Neutrophil (primary cell): ENCODE measurements at regions not wholly inside any gene's neighbourhood (a gene's known extent, or its start where the extent isn't known, plus 50 kb on each side); places are given as distances from the start of the nearest gene placed in this dataset.

Experiments
- H3K27ac ChIP-seq: fragments of 200-600 bp; sonication (generic); 2 replicates; pipeline ENCODE4 v1.5.1; 2016; ENCODE audit warnings: mild to moderate bottlenecking, moderate library complexity
- H3K27me3 ChIP-seq: fragments of 200-600 bp; sonication (generic); 2 replicates; pipeline ENCODE4 v1.6.0; 2016; ENCODE audit warnings: mild to moderate bottlenecking
- H3K36me3 ChIP-seq: fragments of 200-600 bp; sonication (generic); 2 replicates; pipeline ENCODE4 v1.5.1; 2017
- H3K4me1 ChIP-seq, 2 experiments: fragments of 200-600 bp in 1 of 2; sonication (generic) in 1 of 2; 1 replicate in 1 of 2; 2 replicates in 1 of 2; pipeline versions ENCODE4 v1.5.1 to v1.6.1; 2013 to 2016; ENCODE audit warnings: low read depth in 1 of 2, low read length in 1 of 2, mild to moderate bottlenecking in 1 of 2, moderate library complexity in 1 of 2; ENCODE audit not compliant: control insufficient read depth in 1 of 2, insufficient read depth in 1 of 2
- H3K4me3 ChIP-seq, 2 experiments: fragments of 200-600 bp in 1 of 2; sonication (generic) in 1 of 2; 1 replicate in 1 of 2; 2 replicates in 1 of 2; pipeline ENCODE4 v1.5.1; 2013 to 2016; ENCODE audit warnings: low read depth in 1 of 2, low read length in 1 of 2, mild to moderate bottlenecking in 1 of 2, moderate library complexity in 1 of 2
- H3K9me3 ChIP-seq: fragments of 200-600 bp; sonication (generic); 2 replicates; pipeline ENCODE4 v1.5.1; 2016
- TF ChIP-seq, protein P1 (sequence below): fragments of 200-600 bp; sonication (generic); IDR thresholded peaks from 2 replicates; pipeline ENCODE4 v1.5.1; 2016; ENCODE audit warnings: antibody characterized with exemption

DNA sequence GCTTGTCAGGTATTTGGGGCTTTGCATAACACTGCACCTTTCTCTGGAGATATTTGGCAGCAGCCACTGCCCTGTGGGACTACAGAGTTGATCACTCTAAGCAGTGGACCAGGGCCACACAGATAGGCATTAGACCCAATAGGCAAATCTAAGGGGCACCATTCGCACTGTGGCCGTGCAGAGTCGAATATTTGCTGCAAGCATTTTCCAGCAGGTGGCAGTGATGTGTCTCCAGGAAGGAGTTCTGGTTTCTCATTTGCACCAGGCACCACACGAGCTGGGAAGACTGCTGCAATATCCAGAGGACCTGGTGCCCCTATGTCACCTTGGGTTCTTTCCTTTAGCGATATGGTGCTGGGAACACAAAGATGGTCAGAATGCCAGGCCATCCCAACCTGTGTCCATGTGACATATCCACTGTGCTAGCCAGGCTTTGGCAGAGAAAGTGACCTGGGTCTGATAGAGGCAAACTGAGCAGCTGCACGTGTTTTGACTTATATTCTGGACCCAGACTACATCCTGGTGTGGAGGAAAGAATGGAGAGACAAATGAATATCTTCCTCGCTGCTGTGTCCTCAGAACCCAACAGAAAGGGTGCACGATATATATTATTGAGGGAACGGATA lies 318.7 kb downstream of the BUD13 start:
- no peaks in the 10 kb centered on the region for H3K4me1 ChIP-seq
- H3K27ac ChIP-seq = no peak overlapping the region
- H3K27me3 ChIP-seq = peaks cover 3% of the 10 kb centered on the region
- no peaks in the 10 kb centered on the region for H3K36me3 ChIP-seq
- TF ChIP-seq, protein P1, sequence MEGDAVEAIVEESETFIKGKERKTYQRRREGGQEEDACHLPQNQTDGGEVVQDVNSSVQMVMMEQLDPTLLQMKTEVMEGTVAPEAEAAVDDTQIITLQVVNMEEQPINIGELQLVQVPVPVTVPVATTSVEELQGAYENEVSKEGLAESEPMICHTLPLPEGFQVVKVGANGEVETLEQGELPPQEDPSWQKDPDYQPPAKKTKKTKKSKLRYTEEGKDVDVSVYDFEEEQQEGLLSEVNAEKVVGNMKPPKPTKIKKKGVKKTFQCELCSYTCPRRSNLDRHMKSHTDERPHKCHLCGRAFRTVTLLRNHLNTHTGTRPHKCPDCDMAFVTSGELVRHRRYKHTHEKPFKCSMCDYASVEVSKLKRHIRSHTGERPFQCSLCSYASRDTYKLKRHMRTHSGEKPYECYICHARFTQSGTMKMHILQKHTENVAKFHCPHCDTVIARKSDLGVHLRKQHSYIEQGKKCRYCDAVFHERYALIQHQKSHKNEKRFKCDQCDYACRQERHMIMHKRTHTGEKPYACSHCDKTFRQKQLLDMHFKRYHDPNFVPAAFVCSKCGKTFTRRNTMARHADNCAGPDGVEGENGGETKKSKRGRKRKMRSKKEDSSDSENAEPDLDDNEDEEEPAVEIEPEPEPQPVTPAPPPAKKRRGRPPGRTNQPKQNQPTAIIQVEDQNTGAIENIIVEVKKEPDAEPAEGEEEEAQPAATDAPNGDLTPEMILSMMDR = no peak
- no peaks in the 10 kb centered on the region for H3K9me3 ChIP-seq
- H3K4me3 ChIP-seq = no peak overlapping the region

DNA sequence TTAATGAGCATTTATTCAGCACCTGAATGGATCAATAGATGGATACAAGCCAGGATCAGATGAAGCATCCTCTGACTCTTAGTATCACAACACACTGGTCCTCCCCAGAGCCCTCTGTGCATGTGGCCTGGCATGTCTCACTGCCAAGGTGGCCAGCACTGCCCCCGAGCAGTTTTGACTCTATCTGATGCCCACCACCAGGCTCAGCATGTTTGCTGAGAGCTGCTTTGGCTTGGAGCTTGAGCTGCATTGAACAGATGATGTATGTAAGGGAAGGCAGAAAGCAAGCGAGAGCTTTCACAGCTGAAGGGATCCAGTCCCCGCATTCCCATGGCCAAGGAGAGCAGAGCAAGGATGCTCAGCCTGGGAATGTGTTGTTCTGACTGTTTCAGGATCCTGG lies 320.3 kb downstream of the BUD13 start:
- no peak overlapping the region for H3K27ac ChIP-seq
- no peak overlapping the region for H3K4me3 ChIP-seq
- H3K27me3 ChIP-seq = no peaks in the 10 kb centered on the region
- no peaks in the 10 kb centered on the region for H3K9me3 ChIP-seq
- TF ChIP-seq, protein P1 = no peak
- no peaks in the 10 kb centered on the region for H3K36me3 ChIP-seq
- no peaks in the 10 kb centered on the region for H3K4me1 ChIP-seq

DNA sequence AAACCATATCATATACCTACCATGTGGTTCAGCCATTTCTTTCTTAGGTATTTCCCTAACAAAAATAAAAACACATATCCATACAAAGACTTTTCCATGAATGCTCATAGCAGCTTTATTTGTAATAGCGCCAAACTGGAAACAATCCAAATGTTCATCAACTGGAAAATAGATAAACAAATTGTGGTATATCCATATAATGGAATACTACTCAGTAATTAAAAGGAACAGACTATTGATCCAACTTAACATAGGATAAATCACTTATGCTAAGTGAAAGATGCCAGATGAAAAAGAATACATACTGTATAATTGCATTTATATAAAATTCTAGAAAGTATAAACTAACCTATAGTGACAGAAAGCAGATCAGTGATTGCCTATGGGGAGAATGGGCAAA lies 323.3 kb downstream of the BUD13 start:
- H3K9me3 ChIP-seq = no peaks in the 10 kb centered on the region
- no peaks in the 10 kb centered on the region for H3K36me3 ChIP-seq
- H3K27me3 ChIP-seq = peaks cover 11% of the 10 kb centered on the region
- H3K27ac ChIP-seq = no peak overlapping the region
- H3K4me3 ChIP-seq = no peak overlapping the region
- TF ChIP-seq, protein P1 = no peak
- H3K4me1 ChIP-seq = no peaks in the 10 kb centered on the region

DNA sequence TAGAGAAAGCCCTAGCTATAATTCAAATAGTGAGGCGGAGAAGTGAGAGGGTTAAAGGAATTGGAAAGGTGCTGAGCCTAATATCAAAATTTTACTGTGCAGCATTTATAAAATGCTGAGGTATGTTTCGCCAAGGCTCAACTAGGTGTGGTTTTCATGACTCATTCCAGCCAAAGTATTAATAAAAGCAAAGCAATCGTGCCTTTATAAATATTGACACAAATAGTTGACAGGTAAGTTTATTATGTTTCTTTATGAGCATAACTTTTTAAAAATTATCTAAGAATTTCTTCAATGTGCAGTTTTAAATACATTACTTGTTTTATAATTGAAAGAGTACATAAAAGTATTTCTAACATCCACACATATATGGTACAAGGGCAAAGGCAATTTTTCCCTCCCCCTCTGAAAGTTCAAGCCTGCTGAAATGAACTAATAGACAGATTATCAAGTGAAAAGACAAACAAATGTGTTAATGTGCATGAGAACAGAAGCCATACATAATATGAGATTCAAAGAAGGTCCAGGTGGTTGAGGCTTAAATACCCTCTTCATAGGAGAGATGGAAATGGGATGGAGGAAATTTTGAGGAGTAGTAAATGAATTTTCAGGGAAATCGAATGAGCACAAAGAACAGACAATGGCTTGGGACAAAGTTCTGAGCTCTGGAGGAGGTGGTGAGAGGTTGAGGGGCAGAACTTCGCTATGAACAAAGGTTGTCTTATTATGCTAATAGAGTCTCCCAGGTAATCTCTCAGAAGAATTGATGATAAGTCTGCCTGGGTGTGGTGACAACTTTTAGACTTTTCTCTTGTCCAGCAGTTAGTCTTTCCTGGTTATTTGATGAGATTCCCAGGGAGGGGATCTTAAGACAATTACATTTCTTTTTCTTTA lies 326.5 kb downstream of the BUD13 start:
- H3K36me3 ChIP-seq = no peaks in the 10 kb centered on the region
- H3K4me1 ChIP-seq = no peaks in the 10 kb centered on the region
- TF ChIP-seq, protein P1 = no peak
- no peak overlapping the region for H3K4me3 ChIP-seq
- peaks cover 11% of the 10 kb centered on the region for H3K27me3 ChIP-seq
- no peak overlapping the region for H3K27ac ChIP-seq
- no peaks in the 10 kb centered on the region for H3K9me3 ChIP-seq

DNA sequence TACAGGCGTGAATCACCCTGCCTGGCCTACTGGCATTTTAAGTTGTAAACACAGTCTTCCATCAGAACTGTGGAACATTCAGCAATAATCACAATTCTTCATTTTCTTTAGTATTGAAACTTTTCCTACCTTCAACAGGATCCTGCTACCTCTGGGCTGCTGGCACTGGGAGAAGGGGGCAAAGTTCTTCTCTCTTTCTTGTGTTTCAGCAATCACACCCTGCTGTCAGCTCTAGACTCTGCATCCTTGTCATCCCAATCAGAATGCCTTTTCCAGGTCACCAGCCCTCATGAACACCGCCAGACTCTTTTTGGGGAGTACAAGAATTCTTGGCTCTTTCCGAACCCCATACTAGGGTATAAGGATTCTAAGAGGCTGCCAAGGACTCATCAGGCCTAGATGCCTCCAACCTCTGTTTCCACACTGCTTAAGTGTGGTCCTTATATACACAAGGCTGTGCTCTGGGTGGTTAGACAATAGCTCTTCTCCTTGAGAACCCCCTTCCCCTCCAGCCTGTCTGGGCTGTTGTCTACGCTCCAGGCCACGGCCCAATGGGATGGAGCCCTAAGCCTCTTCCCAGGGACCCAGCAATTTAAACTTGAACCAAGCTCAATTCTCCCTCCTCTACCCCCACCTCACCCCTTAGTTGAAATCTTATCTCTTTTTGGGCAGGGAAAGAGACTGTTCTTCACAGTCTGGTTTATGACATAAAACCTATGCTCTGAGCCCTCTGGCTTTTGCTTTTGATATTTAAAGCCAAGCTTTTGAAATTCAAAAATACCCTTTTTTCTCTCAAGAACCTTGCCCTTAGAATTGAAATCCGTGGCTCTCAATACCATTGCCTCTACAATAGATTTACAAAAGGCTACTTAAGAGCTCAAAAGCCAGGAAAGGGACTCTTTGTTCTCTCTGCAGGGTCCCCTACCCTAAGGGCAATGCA lies 327.4 kb downstream of the BUD13 start:
- Histone ChIP-seq H3K27ac (no peak overlapping the region), H3K36me3 (no peaks in the 10 kb centered on the region), H3K4me3 (no peak overlapping the region), H3K9me3 (no peaks in the 10 kb centered on the region), H3K4me1 (no peaks in the 10 kb centered on the region), H3K27me3 (peaks cover 11% of the 10 kb centered on the region)
- TF ChIP-seq, protein P1 = no peak
